HG03565 (cell line): ENCODE measurements at regions not wholly inside any gene's neighbourhood (a gene's known extent, or its start where the extent isn't known, plus 50 kb on each side); places are given as distances from the start of the nearest gene placed in this dataset.

Source experiments
- ATAC-seq: cut with Tn5 transposase; IDR thresholded peaks from one replicate; pipeline ENCODE4 v1.9.1; 2021; ENCODE audit warnings: mild to moderate bottlenecking, moderate library complexity; ENCODE audit not compliant: unreplicated experiment

DNA sequence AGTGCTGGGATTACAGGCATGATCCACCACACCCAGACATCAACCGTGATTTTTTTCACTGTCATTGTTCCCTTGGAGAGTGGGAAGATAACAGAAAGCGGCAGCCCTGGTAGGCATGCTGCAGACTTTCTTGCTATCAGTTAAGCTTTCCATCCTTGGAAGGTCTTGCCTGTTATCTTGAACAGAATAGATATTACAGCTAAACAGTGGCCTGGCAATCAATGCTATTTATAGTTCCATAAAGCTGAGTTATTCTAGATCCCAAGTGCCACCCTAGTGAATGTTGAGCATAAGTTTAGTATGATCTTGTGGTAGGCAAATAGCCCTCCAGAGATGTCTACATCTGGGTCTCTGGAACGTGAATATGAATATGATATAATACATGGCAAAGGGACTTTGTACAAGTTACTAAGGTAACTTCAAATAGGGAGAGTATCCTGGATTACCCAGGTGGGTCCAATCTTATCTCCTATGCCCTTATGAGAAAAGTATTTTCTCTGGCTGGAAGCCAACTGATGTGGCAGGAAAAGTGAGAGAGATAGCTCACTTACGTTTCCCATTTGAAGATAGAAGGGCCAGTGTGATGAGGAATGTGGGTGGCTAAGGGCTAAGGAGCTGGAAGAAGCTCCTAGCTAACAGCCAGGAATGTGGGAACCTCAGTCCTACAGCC, 609.1 kb upstream of the IGFBP3 start:
- no peak for ATAC-seq

DNA sequence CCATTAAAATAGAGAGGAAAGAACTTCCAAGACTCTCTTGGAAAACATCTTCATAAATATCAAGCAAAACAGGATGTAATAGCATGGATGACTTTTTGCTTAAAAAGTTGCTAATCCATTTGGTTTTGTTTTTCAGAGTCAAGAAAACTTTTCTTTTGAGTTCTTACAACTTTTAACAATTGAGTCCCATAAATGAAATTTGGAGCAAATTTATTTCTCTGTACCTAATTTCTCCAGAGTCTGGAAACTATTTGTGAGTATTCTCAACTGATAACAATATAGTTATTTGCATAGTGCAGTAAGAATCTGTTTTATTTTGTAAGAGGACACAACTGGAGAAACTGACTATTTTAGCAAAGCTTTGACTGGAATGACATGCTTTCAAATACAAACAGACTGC, 606.3 kb upstream of the IGFBP3 start:
- ATAC-seq: no peak

DNA sequence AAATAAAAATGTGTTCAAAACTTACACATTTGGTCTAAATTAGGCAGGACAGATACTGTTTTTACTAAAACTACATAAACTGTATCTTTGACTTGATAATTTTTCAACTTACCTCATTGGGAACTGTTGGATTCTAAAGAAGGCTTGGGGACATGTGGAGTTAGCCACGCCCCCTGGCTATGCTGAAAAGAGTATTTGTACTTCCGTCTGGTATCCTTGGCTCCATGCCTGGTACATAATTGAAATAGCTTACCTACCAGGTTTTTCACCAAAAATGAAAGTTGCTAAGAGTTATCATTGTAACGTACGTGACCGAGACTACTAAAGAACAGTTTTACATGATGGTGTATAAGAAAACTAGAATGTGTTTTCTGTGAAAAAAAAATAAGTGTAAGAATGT, 604.8 kb upstream of the IGFBP3 start:
- no peak for ATAC-seq

DNA sequence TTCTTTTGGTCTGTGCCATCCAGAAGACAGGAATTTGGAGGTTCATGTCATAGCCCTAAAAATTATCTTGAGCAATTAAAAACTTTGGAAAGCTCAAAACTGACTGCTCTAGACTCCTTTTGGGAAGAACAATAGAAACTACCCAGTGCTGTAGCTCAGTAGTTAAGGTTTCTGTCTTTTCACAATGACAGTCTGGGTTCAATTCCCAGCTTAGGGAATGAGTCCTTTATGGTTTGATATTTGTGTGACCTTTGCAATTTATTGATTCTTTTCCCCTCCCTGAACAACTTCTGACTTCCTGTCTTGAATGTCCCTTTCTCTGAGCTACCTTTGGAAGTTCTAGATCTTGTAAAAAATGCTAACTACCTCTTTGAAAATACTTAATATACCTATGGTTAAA, 603.3 kb upstream of the IGFBP3 start:
- ATAC-seq: no peak

DNA sequence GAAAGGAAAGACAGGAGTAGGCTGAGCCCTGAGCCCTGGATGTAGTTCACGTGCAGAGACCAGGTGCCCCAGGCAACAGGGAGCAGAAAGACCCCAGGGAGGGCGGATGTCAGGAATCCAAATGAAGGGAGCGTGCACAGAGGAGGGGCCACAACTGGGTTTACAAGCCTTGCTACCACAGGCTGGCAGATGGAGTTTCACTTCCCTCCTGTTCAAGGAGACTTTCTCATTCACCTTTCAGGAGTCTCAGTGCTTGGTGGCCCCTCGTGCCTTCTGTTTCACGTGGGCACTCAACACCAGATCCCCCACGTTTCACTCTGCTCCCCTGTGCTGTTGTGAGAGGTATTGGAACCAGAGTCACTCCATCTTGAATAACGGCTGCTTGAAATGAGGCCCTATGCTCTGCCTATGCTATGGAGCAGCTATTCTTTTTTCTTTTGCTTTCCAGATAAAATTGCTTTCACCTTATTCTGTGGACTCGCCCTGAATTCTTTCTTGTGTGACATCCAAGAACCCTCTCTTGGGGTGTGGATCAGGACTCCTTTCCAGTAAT, 601.4 kb upstream of the IGFBP3 start:
- no peak for ATAC-seq

DNA sequence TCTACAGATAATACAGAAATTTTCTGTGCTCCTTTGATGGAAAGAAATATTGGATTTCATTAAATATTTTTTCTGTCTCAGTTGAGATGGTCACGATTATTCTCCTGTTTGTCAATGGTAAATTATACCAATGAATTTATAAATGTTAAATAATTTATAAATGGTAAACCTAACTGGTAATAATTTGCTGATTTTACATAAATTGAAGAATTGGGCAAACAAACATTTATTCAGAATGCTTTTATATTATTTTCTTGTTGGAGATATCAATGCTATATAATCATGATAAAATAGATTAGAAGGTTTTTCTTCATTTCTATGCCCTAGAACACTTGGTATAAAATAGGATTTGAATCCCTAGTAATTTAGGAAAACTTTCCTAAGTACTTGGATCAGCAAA, 597.6 kb upstream of the IGFBP3 start:
- ATAC-seq: no peak

DNA sequence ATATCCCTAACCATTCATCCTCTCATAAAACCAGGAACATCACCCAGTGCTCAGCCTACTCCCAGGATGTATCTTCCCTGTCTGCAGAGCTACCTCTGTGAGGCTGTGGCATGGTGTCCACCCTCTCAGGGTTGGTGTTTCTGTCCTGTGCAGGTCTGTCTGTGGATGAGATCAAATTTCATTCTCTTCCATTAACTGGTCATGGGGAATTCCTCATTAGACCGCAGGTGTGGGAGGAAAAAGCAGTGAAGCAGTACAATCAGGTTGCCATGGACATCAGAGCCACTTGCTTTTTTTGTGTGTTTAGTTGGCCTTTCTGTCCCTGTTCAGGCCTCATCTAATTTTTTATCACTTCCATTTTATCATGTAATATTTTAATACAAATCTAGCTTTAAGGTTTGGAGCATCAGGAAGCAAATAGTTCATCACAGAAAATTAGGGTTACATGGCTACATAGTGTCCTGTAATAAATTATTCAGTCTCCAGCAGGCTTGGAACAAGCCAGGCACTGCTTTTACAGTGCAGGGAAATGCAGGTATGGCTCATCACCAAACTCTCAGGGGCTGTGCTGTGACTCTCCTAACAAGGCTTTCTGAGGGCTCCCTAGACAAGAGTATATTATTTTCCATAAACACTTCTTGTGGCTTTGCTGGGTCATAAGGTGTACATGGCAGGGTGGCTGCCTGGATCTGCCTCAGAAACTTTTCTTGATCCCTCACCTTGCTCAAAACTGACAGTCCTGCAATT, 594.9 kb upstream of the IGFBP3 start:
- no peak for ATAC-seq

DNA sequence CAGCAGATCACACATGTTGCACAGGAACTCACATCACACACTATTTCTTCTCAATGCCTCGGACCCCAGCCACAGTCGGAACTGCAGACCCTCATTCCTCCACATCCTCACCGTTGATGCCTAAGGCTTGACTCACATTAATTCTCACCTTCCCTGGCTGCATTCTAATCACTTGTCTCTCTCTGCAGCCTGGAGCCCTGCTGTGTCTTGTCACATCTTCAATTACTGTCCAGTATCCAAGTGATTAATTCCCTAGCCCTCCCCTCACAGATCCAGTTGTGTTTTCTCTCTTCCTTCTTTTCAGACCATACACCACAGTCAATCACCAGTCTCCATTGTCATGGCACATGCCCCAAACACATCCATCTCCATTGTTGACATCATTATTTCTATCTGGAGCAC, 592.4 kb upstream of the IGFBP3 start:
- ATAC-seq: no peak

DNA sequence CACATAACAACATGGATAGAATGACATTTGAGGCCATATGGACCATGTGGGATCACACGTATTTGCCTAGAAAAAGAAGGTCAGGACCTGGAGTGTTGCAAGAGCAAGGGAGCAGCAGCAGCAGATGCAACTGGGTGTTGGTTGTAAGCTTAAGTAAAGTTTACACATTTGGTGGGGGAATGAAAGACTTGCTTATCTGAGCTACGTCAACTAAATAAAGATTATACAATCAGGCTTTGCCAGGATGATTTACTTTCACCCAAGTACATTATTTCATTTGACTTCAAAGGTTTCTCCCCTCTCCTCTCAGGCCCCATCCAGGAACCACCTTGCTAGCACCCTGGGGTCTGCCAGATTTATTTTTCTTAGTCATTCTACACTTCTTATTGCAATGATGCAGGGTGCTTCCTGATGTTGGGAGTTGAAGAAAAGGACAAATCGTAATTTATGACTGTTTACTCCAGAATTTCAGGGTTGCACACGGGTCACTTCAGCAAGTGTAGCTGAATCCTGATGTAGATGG, 591.9 kb upstream of the IGFBP3 start:
- ATAC-seq: no peak

DNA sequence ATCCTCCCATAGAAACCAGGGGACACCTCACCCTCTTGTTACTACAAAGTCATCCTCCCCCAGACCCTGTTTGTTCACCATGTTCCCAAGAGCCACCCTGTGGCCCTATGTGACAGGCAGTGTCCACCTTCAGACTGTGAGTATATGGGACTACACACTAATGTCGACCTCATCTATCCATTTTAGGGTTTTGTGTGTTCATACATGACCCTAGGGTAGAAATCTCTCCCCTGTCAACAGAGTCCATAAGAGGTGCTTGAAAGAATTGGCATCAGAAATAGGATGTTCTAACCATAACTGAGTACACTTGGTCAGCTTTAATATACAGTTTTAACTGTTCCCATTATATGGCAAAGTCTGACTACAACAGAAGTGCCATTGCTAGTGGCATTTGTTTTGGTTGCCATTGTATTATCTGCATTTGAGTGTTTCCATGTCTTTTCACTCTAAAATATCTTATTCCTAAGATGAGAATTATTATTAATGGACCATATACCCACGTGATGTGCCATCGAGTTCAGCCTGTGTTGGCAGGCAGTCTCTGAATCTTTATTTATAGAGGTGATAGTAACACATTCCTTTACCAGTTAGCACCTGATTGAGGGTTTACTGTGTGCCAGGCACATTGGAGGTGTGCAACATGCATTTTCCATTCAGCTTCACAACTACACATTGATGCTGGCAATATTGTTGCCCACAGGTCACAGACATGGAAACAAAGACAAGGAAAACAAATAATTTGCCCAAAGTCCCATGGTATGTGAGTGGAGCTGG, 590.6 kb upstream of the IGFBP3 start:
- ATAC-seq: no peak

DNA sequence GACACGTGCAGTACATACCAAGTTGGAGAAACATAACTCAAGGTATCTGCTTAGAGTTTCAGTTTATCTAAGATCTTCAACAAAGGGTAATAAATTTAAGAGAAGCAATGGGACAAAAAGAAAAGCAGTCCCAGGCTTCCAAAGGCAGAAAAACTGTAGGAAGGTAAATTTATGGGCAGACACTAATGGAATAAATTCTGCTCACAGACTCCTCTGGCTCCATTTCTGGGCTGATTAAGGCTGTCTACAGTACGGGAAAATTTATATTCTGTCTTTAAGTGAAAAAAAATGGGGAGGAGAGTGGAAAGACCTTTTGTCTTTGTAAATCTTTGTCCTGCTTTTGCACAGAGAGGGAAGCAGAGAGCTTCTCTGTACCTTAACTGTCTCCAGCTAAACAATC, 587.5 kb upstream of the IGFBP3 start:
- ATAC-seq: no peak

DNA sequence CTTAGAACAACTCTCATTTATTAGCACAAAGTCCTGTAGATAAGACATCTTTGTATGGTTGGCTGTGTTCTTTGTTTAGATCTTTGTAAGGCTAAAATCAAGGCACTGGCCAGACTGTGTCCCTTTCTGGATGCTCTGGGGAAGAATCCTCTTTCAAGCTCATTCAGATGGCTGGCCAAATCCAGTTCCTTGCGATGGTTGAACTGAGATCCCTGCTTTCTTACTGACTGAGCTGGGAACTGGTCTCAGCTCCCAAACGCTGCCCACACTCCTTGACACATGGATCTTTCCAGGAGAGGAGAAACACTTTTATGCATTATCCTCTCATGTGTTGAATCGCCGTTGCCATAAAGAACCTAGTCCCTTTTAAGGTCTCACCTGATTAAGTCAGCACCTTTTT, 586.5 kb upstream of the IGFBP3 start:
- no peak for ATAC-seq

DNA sequence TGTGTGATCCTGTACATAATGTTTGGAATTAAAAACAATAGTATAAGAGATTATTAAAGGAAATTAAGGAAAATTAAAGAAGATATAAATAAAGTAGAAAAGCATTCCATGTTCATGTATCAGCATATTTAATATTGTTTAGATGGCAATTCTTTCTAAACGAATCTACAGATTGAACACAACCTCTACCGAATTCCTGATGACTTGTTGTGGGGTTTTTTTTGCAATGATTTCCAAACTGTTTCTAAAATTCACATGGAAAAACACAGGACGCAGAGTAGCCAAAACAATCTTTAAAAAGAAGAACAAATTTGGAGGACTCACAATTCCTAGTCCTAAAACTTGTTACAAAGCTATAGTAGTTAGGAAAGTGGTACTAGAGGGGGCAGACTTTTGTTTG, 573.4 kb upstream of the IGFBP3 start:
- ATAC-seq: no peak

DNA sequence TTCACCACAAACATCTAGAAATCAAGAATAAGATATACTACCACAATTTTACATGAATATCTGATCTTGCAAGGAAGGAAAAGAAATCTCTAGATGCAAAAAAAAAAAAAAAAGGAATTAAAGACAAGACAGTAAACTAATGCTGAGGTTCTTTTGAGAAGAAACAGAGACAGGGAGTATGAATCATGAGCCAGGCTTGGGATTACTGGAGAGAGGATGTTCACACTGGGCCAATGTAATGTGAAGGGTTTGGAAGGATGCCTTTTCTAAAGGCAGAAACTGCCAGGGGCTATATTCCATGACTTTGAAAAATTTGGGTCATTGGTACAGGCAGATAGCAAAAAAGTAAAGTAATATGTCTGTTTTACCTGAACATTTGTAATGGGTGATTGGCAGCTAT, 573.0 kb upstream of the IGFBP3 start:
- ATAC-seq: no peak

DNA sequence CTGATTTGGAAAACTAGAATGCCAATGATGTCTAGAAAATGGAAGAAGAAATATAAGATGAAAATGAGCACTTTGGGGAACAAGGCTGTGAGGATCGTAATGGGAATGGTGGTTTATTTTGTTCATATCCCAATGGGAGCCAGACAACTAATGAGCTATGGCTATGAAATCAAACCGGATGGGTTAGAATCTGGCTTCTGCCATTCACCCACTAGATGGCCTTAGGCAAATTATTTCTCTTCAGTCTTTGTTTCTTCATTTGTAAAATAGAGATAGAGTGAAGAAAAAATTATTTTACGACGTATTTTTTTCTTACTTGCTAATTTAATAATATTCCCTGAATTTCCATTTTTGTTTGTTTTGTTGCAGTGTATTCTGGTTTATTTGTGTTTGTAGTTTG, 572.1 kb upstream of the IGFBP3 start:
- ATAC-seq: no peak

DNA sequence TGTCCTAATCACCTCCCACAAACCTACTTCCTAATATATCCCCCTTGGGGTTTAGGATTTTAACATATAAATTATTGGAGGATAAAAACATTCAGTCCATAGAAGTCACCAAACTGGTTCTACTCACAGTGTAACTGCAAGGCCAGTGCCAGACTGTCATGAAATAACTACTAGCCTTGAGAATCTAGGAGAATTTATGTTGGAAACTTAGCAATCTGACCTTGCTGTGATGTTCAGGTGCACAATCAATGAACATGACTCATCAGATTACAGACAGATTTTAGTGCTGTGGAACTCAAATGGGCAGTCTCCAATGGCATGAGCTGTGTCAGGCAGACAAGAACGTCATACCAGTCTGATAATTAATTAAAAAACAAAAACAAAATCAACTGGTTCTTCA, 571.4 kb upstream of the IGFBP3 start:
- no peak for ATAC-seq

DNA sequence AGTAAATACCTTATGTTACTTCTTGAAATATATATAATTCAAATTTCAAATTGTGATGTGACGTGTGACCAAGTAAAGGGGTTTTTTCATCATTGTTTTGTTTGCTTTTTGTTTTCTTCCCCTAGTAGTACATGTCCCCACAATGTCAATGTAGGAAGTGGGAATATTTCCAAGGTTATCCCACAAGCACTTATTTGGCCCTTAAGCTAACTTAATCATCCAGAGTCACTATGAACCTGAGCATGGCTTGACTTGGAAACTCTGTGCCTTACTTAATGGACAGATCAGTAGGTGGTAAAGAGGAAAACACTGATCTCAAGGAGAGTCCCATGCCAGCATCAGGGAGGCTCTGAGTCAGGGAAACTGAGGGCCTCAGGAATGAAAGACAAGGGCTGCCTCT, 569.3 kb upstream of the IGFBP3 start:
- ATAC-seq: no peak

DNA sequence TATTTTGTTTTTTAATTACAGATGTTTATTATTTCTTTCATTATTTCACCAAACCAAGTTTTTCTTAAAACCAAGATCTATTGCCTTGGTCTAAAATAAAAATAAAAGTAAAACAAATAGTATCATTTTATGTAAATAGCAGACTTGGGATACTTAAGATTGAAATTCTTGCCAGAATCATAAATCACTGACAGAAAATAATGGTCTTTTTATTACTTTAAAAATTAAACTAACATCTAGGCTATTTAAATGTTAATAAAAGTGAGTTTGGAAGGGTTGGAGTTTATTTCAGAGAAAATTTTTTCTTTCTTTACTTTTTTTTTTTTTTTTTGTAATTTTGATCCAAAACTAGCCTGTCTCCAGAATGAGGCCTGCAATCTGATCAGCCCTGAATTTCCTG, 568.0 kb upstream of the IGFBP3 start:
- ATAC-seq: no peak

DNA sequence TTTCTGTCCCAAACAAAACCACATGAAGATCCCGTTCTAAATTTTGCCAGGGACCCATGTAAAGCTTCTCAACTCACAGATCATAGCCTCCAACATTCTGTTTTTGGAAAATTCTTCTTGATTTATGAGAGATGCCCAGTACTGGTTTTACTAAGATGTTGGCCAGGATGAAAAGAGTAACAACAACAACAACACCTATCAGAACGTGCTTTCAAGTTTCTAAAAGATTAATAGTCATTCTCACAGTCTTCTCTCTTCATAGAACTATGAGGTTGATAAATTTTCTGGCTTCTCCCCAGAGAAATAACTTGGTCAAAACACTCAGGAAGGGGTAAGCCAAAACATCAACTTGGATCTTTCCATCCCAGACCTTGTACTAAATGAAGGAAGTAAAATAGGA, 567.5 kb upstream of the IGFBP3 start:
- ATAC-seq: no peak

DNA sequence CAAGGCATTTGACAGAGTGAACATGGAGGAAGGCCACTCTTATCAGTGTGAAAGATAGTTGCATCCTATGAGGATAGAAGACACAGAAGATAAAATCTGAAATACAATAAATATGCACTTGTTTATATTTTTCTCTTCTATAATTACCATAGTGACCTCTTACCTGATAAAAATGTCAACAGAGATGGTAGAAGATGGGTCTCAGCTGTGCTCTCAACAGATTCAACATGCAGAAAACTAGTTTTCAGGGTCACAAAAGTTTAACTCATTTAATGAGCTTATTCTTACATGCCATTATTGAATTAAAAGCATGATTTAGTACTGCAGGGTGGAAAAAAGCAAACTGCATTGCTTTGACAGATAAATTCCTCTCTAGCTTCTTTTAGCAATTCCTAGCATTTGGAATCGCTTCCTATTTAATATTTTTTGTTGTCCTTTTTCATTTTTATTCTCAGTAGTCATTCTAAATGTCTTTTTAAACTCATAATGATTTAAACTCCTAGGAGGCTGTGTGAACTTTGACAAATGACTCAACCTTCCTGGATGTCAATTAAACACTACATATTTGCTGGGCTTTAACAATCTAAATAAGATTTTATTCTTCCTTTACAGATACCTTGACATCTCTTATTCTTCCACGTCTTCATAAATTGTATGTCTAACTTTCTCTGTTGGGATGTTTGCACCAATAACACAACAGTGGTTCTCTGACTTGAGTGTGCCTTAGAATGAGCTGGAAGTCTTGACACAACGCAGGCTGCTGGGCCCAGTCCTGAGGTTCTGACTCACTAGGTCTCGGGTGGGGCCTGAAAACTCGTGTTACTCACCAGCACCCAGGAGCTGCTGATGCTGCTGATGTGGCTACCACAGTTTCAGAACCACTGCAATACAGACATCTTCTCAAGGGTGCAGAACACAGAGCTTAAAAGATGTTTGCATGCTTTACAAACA, 565.5 kb upstream of the IGFBP3 start:
- ATAC-seq: no peak
